GM18511 (cell line): ENCODE measurements at regions not wholly inside any gene's neighbourhood (a gene's known extent, or its start where the extent isn't known, plus 50 kb on each side); places are given as distances from the start of the nearest gene placed in this dataset.

Experiments used
- ATAC-seq: cut with Tn5 transposase; IDR thresholded peaks from one replicate; pipeline ENCODE4 v1.9.1; 2021; ENCODE audit warnings: mild to moderate bottlenecking, moderate library complexity; ENCODE audit not compliant: unreplicated experiment

DNA sequence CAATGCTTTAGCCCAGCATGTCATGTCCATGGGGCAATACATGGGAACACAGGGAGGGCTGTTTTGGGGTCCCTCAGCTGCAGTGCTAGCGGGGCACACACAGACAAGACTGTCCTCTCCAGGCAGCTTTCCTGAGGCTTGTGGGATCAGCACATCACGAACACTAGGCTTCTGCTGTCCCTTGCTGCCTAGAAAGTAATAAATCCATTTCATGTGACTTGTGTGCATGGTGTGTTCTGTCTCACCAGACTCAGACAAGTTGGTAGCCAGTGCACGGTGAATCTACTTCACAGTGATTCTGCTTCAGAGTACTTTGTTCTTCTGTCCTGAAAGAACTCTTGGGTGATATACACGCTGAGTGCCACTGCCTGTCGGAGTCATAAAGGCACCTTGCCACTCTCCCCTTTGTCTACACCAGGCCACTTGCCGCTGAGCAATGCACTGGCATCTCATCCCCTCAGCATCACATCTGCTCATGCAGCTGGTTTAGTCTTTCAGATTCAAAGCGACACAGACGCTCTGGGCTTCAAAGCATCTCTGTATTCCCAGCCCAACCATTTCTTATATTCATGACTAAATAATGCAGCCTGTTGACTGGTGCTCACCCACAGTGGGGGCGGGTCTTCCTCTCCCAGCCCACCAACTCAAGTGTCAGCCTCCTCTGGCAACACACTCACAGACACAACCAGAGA lies 95.2 kb upstream of the COX10 start:
- ATAC-seq: no peak

DNA sequence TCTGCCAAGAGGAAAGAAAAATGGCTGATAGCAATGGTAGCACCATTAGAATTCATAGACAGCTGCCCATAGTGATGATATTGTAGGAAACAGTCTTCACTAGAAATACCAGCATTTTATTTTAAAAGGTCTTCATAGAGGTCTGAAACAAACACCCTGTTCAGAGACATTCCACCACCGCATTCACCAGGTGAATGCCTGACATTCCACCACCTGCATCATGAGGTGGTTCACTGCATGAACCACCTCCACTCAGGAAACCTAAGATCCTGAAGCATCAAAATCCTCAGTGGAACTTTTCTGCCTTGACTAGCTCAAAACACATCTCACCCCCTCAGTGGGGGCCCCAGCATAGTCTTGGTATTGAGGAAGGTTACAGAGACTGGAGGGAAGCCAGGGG lies 91.5 kb upstream of the COX10 start:
- no peak for ATAC-seq

GRCh38 chr17:13978478-13978877 lies 90.8 kb upstream of the COX10 start:
- ATAC-seq: no peak

DNA sequence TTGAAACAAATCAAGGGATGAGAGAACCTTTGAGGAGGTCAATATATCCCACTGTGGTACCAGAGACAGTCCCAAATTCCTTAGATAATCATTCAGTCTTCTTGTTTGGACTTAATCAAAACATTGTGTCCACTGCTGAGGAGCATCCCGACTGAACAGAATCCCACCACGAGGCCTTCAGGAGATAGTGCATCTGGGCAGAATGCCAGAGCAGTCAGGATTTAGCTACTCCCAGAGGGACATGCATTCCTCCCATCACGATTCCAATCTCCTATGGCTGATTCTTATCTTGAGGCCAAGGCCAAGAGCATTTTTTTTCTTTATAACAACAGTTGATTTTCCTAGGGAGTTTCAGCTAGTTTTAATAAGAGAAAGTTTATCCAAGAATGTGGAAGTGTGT lies 87.4 kb upstream of the COX10 start:
- ATAC-seq: no peak

DNA sequence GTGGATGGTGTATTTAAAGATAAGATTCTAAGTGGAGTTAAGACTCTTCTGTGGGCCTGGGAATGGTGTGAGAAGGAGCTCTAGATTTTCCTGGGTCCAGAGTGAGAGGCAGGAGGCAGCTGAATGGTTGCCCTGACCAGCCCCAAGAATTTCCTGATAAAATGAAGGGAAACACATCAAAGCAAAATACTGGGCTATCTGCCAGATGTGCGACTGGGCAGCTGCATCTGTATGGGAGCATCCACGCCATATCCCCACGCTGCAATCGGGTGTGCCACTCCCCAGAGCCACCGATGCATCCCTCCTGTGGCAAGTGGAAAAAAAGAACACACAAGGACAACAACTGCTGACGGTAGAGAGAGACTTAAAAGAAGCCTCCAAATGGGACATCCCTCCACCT lies 84.3 kb upstream of the COX10 start:
- no peak for ATAC-seq

GRCh38 chr17:13986855-13987254 lies 82.4 kb upstream of the COX10 start:
- ATAC-seq: no peak

DNA sequence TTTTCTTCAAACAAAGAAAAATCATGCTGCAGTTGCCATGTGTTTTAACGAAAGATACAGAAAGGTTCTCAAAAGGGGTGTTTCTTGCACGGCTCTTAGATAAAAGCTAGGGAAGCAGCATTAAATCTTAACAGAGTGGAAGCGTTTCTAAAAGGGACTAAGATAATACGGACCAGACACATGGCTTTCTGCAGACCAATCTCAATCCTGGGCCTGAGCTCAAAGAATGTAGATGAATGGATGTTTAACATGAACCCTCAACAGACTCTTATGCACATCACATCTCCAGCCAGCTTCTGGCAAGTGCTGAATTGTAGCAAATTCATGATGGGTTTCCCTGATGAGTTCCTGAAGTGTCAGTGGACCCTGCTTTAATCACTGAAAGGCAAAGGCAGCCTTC lies 80.2 kb upstream of the COX10 start:
- no peak for ATAC-seq

DNA sequence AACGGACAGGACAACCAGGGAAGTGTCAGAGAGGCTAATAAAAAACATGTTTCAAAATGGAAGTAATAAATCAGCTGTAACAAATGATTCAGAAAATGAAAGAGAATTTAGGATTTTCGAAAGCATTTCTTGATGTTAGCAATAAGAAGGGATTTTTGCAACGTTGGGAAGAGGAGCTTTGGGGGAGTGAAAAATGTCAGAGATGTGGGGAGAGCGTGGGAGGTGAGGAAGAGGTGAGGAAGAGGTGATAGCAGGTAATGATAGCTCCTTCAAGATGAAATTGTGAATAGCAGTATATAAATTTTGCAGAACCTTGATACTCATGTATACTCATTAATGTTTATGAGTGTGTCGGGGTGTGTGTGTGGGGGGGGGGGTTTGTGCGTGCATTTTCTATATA lies 76.2 kb upstream of the COX10 start:
- ATAC-seq: no peak

- no peak for ATAC-seq
Measured at GRCh38 chr17:13994050-13994449, 75.3 kb upstream of the COX10 start.

GRCh38 chr17:13995856-13996271 lies 73.4 kb upstream of the COX10 start:
- no peak for ATAC-seq

- ATAC-seq: no peak
Measured at GRCh38 chr17:13996276-13996675, 73.0 kb upstream of the COX10 start.

- no peak for ATAC-seq
Measured at GRCh38 chr17:13996748-13997147, 72.6 kb upstream of the COX10 start.

DNA sequence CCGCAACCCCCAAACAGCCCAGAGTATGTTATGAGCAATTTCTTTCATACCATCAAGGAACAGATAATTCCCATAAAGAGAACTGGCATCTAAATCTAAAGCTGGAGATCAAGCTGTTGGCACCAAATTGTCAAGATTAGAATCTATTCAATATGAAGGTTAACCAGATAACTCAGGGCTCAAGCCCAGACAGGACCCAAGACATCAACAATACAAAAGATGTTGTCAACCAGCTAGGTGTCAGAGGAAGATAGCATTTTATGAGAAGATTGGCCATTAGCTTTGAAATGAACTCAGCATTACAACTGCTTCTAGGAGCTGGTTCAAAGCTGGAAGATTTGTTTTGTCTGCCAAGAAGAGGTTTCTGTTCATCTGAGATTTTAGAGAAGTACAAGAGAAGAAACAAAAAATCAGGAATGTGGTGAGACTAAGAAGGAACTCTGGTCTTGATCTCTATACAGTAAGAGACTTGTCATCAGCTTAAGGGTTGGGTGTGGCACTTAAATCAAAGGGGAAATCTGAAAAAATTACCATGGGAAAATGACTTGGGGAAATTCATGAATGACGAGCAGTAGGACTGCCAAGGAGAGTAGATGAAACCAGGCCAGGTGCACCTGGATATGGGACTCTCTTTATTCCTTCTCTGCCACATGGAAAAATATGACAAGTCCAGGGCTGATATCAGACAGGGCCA lies 64.2 kb upstream of the COX10 start:
- ATAC-seq: no peak

DNA sequence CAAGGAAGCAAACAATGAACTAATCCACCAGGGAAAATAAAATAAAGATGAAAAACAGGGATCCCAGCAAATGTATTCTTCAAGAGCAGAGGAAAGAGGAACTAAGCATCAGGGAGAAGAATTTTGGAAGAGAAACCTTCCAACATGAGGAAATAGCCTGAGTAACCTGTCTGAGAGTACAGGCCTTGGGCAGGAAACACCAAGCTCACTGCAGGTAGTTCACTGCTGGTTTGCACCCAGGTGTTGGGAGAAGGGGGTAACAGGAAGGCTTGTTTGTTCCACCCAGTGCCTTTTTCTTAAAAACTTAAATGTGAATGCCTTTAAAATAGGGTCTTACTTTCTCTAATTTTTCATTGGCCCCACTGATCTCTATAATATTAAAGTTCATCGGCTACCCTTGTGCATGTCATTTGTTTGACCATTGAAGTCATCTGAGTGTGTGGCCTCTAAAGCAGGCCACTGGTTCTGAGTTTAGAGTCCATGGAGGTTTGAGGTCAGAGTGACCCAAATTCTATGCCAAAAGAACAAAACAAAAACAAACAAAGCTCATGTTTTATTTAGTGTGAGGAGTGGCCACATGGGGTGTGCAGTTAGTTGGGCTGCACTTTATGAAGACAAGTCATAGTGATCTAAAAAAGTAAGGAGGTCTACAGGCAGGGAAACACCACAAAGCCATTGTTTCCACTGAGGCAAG lies 62.9 kb upstream of the COX10 start:
- no peak for ATAC-seq

- no peak for ATAC-seq
Measured at GRCh38 chr17:14007951-14008350, 61.4 kb upstream of the COX10 start.

DNA sequence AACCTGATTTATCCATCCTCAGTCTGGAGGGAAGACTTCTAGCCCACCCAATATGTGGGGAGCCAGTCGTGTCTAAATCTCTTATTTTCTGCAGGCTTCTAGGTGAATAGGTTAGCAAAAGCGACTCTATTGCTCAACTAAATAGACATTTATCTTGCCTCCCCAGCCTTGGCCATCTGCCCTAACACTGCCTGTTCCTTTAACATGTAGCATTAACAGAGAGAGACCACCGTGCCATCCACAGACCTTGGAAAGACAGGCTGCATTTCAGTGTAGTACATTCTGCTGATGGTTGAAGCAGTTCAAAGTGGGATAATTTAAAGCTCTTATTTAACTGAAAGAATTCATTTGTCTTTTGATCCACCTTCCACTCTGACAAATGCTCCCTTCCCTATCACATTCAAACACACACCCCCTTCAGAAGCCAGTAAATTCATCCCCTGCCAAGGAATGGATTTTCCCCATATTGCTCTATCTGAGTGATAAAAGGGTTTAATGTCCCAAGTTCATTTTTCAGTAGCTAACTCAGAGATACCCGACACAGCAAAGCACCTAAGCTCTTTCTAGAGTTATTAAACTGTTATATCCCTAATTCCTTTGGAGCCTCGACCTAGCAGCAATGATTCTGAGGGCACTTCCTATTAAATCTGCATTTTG lies 58.1 kb upstream of the COX10 start:
- ATAC-seq: no peak

- ATAC-seq: no peak
Measured at GRCh38 chr17:14011740-14012405, 57.4 kb upstream of the COX10 start.

- ATAC-seq: no peak
Measured at GRCh38 chr17:14014657-14015056, 54.6 kb upstream of the COX10 start.

- no peak for ATAC-seq
Measured at GRCh38 chr17:14015271-14015670, 54.0 kb upstream of the COX10 start.

DNA sequence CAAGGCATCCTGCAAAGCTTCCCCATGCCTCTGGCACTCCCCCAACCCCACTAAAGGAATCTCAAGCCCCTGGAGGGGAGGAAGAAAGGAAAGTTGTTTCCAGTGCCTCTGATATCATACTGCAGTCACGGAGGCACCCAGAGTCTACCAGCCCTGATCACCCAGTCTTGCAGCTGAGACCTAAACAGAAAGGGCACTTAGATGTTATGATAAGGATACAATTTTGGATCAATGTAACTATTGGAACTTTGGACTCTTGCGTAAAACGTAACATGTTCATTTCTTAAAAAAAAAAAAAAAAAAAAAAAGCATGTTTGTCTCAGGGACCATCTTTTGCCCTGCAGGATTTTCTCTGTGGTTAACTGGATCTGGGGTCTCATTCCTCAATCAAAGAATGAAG lies 52.4 kb upstream of the COX10 start:
- ATAC-seq: no peak
